Myocyte (in vitro differentiated cells): ENCODE measurements at regions not wholly inside any gene's neighbourhood (a gene's known extent, or its start where the extent isn't known, plus 50 kb on each side); places are given as distances from the start of the nearest gene placed in this dataset.

Experiments used
- DNase-seq: peaks from one replicate; pipeline ENCODE4 v3.0.0-alpha.2; 2012; ENCODE audit warnings: low read depth

GRCh38 chr1:98210563-98210962 is 289.7 kb upstream of the DPYD start:
- no peak for DNase-seq

DNA sequence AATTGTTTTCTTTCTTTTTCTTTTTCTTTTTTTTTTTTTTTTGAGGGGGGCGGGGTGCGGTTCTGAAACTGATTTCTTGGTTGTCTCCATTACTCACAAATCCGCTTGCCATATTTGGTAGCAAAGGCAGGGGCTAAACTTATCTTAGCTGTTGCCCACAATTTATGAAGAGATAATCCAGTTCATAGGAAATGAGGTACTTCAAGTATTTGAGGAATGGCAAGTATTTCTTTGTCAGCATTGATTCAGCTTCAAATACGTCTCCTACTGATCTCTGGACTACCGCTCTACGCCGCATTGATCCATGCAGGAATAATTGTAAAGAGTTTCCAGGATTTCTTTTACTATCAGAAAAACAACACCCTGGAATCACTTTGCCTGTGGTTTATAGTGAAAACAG is 289.2 kb upstream of the DPYD start:
- DNase-seq, result peak; percentile 74

DNA sequence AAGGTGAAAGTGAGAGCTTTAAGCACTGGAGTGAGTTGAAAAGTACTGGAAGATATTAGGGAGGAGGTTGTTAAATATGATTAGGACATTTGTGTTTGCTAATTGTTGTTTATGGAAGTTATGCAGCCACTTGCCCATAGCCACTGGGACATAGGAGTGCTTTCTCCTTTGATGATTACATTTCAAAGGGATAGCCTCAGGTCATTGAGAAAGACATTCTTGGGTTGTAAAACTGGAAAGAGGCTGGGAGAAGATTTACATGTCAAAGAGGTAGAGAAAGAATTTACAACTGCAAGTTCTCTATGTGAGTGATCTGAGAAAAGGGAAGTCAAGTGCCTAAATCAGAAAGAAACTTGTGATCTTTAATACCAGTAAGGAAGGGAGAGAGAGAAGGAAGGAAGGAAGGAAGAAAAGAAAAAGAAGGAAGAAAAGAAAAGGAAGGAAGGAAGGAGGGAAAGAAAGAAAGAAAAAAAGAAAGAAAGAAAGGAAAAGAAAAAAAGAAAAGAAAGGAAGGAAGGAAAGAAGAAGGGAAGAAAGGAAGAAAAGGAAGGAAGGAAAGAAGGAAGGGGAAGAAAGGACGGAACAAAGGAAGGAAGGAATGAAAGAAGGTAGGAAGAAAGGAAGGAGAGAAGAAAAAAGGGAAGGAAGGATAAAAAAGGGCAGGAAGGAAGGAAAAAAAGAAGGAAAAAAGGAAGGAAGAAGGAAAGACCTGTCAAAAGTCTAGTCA is 284.6 kb upstream of the DPYD start:
- no peak for DNase-seq

GRCh38 chr1:98203466-98203865 is 282.6 kb upstream of the DPYD start:
- no peak for DNase-seq

DNA sequence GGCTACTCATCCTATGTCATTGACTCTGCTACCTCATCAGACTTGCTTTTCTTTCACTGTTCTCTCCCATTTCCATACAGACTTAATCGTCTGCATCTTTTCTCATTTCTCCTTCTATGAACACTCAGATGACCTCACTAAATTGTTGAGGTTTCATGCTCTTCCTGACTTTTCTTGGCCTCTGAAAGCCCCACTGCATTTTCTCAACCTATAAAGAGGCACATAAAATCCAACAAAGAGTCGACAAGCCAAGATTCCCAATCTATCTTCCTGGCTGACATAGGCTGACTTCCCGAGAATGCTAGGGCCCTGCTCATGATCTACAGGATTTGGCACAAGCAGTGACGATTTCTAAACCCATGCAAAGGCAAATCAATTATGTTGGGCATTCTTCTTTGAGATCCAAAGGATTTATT is 280.8 kb upstream of the DPYD start:
- DNase-seq, result no peak

DNA sequence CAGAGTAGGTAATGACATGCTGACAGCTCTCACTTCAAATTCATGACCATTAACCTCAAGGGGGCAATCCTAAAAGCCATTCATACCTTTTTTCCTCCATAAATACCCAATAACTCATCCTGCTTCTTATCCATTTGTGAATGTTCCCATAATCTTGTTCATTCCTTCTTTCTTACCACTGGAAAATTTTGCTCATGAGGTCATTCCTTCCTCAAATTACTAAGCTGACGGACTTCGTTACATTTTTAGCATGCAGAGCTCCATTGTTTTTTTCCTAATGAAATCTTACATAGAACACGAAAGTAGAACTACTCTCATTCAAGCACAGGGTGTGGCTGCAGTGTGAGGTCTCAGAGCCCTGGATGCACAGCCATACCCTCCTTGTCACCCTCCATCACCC is 276.5 kb upstream of the DPYD start:
- peak; percentile 21 for DNase-seq

GRCh38 chr1:98196012-98196411 is 275.2 kb upstream of the DPYD start:
- no peak for DNase-seq

GRCh38 chr1:98188774-98189173 is 267.9 kb upstream of the DPYD start:
- no peak for DNase-seq

DNA sequence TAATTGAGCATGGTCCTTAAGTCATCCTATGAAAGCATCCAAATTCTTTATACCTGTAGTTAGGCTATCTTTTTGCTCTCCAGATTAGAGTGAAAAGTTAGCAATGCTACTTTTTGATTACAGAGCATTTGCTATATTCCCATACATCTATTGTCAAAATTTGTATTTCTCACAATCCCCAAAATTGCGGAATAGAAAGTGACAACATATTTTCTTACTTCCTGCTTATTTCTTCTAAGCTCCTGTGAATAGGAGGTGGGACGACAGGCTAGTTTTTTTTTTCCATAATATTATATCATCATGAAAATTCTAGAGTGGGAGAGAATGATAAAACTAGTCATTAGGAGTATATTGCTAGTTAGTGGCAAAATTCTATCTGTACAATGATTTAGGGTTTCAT is 264.0 kb upstream of the DPYD start:
- no peak for DNase-seq

DNA sequence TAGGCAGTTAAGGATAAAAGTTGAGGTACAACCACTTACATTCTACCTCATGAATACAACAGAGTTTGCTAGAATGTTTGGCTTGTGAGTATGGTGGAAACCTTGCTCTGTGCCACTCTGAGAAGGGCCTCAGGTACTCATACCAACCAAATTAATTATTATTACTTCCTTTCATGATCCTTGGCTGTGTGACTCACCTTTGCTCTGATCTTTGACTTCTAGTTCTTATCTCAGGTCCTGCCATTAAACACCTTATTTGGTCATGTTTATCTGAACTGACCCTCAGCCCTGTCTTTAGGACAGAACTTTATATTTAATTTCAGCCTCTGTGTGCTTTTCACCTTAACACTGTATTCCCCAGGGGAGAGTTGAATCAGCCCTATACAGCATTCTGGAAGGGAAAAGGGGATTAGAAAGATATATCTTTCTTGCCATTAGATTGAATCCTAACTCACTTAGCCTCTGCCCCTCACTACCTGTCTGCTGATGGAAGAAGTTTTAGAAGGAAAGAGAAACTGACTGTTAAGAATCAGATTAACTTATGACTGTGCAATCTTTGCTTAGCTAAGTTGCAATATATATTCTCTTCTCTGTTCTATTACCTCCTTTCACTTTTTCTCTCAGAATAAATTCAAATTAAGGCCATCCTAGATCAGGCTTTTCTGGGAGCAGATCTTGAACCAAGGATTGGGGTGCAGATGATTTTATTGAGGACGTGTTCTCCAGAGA is 260.4 kb upstream of the DPYD start:
- DNase-seq, result no peak

DNA sequence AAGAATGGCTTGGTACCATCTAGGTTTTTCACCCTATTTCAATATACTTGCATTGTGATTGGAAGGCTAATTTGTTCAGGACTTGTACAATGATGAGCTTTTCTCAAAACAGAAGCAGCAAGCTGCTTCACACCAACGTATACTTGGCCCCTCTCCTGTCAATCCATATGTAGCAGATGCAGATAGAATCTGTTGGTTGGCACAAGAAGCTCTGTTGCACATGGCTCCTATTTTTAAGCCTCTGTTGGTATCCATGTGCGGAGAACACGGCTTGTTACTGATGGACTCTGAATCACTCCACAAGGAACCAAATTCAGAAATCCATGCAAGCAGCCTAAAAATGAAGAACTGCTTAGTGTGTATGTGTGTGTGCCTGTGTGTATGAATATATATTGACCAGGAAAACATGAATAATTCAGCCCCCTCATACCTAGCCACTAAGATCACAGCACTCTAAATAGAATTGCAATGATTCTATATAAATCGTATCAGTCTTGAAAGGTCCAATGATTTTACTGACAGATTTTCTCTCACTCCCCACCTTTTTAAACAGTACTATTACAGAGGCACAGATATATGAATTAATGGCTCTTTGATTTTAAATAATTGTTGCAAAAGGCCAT is 258.4 kb upstream of the DPYD start:
- DNase-seq, result no peak

DNA sequence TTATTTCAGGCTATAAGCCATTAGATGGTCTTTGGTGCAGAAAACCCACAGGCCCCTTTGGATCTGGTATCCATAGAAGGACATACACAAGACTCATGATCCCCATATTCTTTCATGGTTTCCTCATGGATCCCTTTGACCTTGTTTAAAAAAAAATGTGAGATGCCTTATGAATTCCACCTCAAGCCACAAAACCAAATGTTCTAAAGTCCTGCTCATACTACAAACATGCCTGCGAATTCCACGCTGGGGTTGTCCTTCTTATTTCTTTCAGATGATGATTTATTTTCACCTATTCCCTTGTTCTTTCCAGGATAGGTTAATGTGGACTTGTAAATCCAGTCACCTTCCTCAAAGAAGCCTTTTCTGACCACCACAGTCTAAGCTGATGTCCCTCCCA is 256.9 kb upstream of the DPYD start:
- peak; percentile 30 for DNase-seq

- no peak for DNase-seq
Observed at GRCh38 chr1:98176936-98177335, 256.1 kb upstream of the DPYD start.

- no peak for DNase-seq
Observed at GRCh38 chr1:98176414-98176813, 255.6 kb upstream of the DPYD start.

- DNase-seq, result peak; percentile 17
Observed at GRCh38 chr1:98172578-98172977, 251.7 kb upstream of the DPYD start.

DNA sequence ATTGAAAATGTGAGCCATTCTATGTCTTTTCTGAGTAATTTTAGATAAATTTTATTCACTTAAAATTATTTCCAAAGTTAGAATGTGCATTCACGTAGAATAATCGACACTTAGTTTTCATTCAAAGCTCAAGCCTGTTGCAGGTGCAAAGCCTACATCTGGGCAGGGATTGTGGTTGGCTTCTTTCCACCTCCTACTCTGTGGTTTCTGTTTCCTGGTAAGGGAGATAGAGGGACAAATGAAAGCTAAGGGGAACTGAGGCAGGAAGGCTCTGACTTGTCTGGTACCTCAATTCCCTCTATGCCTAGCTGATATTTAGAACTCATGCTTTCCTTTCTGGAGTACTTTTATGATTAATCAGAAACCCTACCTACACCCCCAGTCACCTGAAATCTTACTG is 251.2 kb upstream of the DPYD start:
- DNase-seq, result no peak

DNA sequence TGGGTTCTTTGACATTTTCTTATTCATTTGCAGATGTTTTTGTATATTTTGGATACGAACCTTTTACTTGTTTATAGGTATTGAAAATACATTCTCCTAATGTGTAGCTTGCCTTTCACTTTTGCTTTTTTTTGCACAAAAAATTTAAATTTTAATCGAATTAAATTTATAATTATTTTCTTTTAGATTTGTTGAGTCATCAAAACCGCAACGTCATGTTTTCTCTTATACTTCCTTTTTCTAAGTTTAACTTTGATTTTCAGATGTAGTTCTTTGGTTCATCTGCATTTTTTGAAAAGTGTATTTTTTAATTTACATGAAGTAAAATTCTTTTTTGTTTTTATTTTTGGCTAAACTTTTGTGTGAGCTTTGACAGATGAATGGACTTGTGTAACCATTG is 243.7 kb upstream of the DPYD start:
- DNase-seq, result no peak

DNA sequence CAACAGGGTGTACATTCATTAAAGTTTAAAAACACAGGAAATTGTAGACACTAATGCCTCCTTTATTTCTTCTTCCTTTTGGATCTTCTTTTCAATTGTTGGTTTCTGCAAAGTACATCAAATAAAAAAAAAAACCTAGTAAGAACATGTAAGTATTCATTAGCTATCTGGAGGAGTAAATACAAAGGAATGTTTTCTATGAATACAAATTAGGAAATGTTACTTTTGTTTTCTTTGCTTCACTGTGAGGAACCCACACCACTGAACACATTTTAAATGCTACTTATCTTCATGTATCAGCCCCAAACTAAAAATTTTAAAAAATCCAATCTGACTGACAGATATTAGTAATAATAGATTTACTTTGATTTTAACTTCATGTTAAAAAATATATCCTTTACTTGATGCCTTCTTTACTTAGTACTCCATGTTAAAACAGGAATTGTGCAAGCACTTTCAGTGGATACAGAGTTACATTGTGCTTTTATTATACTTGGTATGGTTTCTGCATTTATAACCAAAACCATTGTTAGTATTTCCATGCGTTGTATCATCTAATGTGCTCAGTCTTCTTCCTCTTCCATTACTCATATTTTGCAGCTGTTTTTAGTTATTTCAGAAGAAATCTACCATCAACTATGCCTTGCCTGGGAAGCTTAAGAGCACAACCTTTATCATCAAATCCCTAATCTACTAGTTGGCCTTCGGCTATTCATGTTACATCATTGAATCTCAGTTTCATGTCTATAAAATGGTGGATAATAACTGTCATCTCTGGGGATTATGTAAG is 236.9 kb upstream of the DPYD start:
- DNase-seq, result peak; percentile 13

GRCh38 chr1:98147280-98147679 is 226.4 kb upstream of the DPYD start:
- DNase-seq, result peak; percentile 13

- DNase-seq, result no peak
Observed at GRCh38 chr1:98145655-98146054, 224.8 kb upstream of the DPYD start.

DNA sequence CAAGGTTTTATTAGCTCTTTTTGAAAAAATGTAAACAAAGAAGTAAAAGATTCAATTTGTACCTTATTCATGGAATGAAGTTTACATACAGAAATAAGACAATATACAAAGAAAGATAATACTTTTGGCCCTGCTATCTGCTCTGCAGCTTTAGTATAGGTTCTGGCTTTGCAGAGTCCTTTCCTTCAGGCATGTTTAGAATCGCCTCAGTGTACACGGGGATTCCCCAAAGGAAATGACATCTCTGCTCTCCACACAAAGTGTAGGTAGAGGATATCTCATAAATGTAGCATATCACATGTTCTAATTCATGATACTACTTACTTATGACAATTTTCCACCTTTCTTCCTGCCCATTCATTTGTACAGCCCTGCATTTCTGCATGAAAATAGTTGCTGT is 222.6 kb upstream of the DPYD start:
- DNase-seq, result no peak

GRCh38 chr1:98133131-98133530 is 212.3 kb upstream of the DPYD start:
- peak; percentile 68 for DNase-seq
